GM19455 (cell line): ENCODE measurements at regions not wholly inside any gene's neighbourhood (a gene's known extent, or its start where the extent isn't known, plus 50 kb on each side); places are given as distances from the start of the nearest gene placed in this dataset.

Experiments used
- ATAC-seq: cut with Tn5 transposase; IDR thresholded peaks from one replicate; pipeline ENCODE4 v1.9.1; 2021; ENCODE audit not compliant: unreplicated experiment

DNA sequence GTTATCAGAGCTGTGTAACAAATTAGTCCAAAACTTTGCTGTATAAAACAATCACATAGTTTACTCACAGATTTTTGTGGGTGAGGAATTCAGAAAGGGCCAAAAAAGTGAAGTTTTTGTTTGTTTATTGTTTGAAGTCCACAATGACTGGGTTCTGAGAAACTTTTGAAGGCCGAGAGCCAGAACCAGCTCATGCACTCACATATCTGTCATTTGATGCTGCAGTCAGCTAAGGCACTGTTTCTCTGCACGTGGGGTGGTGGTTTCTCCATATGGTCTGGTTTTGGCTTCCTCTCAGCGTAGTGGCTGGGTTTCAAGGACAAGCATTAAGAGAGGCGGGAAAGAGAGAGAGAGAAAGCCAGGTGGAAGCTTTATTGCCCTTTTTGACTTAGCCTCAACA lies 131.8 kb downstream of the TWIST2 start:
- ATAC-seq, result no peak

DNA sequence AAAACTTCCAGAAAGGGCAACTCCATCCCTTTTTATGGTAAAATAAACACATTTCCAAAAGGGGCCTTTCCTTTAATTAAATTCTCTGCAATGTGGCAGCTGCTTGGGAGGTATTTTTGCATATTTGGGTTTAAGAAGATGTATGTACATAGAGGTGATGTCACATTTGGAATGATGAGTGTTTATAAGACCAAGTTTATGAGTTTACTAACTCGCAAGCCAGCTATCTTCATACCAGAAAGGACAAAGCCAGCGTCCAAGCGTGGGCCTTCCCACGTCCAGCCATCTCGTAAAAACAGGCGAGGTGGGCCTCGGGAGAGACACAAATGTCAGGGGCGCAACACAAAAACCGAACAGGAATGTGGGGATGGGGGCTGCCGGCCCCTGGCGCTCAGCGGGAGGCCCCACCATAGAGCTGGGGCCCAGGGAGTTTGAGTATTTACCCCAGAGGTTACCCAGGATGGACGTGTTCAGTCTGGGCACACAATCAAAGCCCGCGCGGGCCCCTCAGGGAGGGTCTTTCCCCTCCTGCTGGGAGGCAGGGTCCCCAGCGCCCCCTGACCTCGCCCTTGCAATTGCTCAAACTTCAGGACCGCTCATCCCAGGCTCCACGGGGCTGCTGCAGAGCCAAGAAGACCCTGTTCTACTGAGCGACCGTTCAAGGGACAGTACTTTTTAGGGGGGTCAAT lies 137.3 kb downstream of the TWIST2 start:
- no peak for ATAC-seq

DNA sequence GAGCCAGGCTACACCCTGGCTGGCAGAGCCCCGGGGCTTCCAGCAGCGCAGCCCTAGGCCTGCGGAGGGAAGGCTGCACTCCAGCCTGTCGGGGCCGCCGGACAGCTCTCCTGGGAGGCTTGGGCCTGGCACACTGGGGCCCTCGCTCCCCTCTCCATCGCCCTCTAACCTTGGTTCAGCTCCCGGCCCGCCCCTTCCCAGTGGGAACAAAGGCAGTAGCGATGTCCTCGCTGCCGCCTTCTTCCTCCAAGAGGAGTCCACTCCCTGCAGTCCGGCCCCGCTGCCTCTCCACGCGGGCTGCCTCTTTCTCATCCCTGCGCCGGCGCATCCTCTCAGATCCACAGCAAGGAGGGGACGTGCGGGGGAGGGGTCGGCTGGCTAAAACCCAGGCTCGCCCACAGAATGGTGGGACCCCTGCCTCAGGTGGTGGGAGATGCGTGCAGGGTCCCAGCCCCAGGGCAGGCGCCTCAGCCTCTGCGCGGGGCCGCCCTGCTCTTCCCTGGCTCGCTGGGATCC lies 138.1 kb downstream of the TWIST2 start:
- no peak for ATAC-seq

DNA sequence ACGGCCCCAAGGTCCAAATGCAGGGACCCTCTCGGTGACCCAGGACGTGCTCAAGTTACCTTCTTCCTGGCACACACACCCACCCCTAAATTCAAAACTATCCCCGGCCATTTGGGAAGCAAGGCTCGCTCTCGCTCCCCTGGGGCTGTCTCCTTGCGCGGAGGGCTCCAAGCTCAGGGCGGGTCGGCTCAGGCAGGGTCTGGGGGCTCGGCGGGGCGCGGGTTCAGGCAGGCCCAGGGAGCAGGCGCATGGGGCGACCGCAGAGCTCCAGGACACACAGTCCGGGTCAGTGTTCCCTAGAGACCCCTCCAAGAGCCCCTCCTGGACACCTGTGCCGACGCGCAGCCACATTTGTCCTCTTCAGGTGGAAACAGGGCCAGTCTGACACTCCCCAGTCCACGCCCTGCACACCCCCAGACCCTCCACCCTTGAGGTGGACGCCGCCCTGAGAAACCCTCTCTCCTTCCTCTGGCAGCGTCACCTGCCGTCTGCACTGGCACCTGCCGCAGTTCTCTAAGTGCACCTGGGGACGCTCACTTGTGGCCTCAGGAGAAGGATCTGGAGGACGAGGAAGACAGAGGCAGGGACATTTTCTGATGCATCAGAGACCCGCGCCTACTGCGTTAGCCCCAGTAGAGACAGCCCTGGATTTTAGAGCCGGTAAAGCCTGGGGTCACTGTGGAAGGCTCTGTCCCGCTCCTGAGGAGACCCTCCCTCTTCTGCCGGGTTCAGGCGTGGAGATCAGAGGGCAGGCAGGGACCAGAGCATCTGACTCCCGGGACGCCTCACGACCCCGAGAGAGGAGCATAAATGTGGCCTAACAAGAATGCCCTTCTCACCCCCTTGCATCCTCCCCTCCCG lies 138.8 kb downstream of the TWIST2 start:
- no peak for ATAC-seq

DNA sequence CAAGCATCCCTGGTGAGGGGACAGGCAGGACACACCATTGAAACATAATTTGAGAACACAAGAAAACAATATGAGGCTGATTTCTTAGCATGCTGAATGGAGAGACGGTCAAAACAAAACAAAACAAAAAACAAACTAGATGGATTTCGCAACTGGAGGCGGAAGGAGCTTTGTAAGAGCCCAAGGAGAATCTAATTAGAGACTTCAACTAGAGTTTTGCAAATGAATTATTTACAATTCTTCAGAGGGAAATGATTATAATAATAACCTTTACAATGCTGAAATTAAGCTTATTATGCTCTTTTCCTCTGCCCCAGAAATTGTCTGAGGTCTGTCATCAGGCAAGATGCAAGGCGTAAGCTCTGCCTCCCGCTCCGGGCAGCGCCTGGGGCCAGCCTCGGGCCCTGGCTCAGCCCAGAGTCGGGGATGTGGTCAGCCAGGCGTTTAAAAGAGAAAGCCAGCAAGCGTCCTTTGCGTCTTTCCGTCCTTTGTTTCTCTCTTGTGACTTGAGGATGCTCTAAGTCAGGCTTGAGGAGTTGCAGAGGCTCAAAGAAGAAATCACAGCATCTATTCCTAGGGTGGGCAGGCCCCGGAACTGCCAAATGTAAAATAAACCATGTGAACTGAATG lies 139.6 kb downstream of the TWIST2 start:
- ATAC-seq, result no peak

DNA sequence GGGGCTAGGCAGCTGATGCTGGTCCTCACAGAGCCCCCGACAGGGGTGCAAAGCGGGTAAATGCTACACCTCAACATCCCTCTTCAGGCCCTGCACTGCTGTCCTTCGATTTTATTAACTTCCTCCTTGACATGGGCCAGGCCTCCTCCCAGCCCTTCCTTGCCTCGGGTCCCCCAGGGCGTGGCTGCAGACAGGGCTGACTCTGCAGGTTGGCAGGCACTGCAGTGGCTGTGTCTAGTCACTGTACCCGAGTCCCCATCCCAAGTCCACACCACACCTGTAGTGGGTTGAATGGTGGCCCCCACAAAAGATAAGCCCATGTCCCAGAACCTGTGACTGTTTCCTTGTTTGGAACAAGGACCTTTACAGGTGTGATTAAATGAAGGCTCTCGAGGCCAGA lies 140.2 kb downstream of the TWIST2 start:
- ATAC-seq, result no peak

DNA sequence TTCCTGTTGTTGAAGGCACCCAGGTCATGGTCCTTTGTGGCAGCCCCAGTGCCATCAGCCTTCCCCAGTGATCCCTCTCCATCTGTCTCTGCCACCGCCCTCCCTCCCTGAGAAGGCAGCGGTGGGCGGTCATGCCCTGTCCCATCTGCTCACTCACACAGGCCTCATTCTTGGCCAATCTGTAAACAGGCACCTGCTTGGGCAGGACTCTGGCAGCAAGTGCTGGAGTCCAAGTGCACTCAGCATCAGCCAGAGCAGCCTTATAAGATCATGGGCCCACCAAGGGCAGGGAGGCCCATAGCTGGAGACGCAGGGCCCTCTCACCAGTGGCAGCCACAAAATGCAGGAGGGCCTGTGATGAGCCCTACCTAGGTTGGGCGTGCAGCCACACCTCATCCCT lies 140.9 kb downstream of the TWIST2 start:
- no peak for ATAC-seq

DNA sequence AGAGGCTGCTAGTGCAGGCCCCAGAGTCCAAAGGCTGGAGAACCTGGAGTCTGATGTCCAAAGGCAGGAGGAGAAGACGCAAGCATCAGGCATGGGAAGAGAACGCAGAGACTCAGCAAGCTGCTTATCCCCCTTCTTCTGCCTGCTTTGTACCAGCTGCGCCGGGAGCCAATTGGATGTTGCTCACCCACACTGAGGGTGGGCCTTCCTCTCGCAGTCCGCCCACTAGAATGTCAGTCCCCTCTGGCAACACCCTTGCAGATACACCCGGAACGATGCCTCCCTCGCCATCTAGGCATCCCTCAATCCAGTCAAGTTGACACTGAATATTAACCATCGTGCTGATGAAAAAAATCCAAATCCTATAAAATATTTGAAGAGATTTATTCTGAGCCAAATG lies 141.6 kb downstream of the TWIST2 start:
- ATAC-seq, result no peak

DNA sequence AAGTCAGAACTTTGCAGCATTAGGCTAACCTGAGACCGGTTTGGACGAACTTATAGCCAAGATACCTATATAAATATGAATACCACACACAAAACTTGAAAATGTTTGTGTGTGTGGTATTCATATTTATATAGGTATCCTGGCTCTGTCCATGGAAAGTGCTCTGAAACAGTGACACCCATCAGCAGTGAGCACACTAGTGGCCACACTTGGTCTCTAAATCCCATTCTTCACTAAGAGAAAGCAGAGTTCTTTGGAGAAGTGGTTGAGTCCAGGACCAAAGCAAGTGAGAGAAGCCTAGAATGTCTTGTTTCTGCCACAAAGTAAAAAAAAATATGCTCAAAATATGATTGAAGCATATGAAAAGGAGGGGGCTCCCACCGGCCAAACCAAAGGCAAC lies 146.5 kb downstream of the TWIST2 start:
- no peak for ATAC-seq

DNA sequence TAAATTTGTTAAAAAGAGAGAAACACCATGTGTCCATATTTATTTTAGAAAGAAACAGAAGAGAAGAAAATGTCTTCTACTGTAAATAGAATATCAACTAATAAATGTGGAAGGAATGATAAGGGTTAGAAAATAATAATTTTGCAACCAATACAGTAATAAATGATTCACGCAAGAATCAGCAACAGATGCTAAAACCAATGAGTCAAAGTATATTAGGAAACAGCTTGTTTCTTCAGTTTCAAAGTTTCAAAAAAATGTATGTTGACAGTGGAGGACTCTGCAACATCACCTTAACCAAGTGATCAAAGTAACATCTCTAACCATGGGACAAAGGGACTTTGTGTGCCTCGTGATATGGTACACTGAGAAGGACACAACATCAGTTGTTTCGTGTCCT lies 147.0 kb downstream of the TWIST2 start:
- no peak for ATAC-seq

DNA sequence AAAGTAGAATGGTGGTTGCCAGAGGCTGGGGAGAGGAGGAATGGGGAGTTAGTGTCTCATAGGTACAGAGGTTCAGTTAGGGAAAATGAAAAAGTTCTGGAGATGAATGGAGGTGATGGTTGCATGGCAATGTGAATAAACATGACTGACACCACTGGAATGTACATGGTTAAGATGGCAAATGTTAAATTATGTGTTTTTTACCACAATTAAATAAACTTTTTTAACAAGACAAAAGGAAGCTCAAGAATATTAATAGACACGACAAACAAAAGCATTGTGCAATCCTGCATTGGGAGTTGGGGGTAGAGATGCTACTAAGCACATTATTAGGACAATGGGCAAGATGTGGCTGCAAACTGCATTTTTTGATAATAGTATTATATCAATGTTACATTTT lies 147.7 kb downstream of the TWIST2 start:
- no peak for ATAC-seq

DNA sequence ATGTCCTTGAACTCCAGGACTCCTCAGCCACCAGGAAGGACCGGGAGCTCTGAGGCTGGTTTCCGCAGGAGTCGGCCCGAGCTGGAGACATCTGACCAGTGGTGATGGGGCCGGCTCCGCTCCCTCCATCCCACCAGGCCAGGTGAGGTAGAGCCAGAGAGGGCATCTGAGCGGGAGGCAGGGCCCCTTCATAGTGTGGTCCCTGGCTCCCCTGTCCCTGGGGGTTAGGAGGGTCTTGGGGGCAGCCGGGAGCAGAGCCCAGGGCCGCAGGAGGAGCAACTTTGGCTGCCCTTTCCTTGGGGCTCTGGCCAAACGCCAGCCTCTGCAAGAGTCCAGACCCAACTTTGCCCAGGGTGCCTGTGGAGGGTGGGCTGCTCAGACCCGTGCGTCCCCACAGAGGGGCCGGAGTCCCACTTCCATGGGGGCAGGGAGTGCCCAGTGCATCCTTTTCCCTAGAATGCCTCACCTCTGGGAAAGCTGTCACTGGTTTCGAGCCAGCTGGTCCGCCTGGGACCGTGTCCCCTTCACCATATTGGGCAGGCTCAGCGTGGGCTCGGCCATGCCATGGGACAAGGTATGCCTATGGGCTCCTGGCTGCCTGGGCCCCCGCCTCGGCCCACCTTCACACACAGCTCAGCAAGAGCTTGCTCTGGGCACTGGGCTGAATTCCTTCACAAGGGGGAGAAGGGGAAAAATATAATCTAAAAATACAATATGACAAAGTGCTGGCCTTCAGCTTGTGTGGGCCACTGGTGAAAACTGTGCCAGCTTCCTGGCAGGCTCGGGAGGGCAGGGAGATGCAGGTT lies 148.6 kb downstream of the TWIST2 start:
- no peak for ATAC-seq

DNA sequence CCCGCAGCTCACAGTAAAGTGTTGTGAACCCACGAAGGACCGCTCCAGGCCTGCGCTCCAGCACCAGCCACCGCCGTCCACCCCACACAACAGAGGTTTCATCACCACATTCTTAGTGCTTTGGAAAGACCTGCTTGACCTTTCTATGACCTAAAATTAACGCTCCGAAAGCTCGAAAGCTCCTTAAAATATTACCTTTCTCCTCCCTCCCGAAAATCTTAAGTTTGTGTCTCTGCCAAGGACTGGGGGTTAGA lies 149.2 kb downstream of the TWIST2 start:
- ATAC-seq, result no peak

DNA sequence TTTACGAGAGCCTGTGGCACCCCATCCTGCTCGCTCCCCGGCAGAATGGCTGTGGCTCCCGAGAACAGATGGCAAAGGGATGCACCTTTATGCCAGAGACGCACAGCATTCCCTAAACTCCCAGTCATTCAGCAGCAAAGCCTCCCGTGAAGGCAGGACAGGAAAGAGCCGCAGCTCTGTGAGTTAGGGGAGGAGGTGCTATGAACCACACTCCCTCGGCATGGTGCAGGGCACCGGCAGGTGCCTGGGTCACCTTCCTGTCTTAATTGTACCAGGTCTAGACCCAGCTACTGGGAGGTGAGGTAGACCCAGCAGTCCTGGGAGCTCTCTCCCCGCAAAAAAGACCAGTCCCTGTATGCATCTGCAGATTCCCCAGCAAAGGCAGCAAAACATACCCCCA lies 149.8 kb downstream of the TWIST2 start:
- no peak for ATAC-seq
